Colon (tissue), 2 donors: ENCODE measurements at regions not wholly inside any gene's neighbourhood (a gene's known extent, or its start where the extent isn't known, plus 50 kb on each side); places are given as distances from the start of the nearest gene placed in this dataset.

ENCODE experiments used
- FAIRE-seq: peaks from 2 replicates; lab custom pipeline; 2012; peaks lifted over from hg19 to GRCh38; lab: Jason Lieb, UNC
- donor health status: control.
- donor health status: control.

GRCh38 chr3:73745526-73746191, 120.9 kb upstream of the PDZRN3 start:
- FAIRE-seq = no peak

DNA sequence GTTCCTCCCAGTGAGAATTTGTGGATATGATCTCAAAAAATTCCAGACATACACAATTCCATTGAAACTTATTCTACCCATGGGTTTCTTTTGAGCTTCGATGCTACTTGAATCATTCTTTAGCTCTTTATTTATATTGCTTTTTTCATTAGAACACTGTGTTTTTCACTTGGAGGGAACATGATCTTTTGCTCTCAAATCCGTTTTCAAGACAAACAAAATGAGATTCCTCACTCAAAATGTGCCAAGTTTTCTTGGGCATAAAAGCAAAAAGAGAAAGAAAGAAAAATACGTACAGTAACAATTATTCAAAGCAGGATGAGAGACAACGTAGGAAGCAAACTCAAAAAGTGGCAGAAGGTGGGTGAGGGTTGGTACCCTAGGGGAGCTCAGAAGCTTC, 118.8 kb upstream of the PDZRN3 start:
- no peak for FAIRE-seq

DNA sequence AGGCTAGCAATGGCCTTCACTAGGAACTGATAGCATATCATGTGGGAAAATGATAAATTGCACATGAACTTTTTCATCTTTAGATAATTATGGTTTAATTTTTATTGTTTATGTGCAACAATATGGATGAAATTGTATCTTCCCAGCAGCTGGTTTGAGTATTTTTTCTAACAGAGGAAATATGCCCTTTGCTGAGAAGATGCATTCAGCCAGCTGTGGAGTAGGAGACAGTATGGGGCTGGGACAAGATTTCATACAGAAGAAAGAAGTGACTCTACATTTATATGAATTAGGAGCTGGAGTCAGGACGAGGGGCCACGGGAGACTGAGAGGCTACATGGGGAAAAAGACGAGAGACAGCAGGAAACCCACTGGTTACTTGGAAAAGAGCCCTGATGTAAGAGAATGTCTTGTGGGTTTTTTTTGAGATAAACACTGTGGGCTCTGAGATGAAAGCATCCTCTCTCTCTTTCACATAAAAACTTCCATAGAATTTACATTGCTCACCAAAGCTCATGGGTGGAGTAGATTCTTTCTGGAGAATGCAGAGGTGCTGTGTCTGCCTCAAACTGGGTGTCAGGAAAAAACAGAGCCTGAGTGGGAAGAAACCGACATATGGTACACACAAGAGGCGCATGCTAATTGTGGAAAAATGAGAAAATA, 115.2 kb upstream of the PDZRN3 start:
- no peak for FAIRE-seq

- FAIRE-seq = no peak
Observed at GRCh38 chr3:73738711-73739110, 114.0 kb upstream of the PDZRN3 start.

DNA sequence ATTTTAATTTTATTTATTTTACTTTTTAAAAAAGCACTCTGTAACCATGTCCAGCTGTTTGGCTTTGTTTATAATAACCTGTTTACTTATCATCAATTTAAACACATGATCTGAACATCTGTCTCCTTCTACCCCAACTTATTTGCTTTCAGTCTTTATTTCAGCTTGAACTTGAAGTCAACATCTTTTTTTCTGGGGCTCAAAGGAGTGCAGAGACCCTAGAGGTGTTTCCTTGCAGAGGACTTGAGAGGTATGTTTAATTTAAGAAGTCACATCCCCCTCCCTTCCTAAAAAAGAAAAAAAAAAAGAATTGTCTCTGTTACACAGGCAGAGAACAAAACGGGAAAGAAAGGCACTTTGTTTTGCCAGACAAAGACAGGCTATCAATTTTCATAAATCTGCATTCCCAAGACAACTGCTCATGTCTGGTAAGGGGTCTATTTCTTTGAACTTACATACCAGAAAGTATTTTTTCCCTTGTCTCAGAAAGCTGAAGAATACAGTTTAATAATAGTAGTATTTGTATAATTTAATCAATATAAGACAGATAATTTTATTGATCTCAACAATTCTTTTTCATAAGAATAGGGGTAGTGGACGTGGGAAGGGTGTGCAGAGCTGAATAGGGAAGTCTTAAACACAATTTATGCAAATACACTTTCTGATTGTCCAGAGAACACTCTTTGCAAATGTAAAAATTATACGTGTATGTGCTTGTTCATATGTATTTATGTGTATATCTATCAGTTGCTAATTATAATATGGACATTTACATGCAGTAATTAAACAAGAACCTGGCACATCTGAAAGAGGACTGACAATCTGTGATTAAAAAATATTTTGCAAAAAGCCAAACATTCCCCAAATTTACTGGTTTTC, 109.7 kb upstream of the PDZRN3 start:
- FAIRE-seq = no peak

GRCh38 chr3:73733746-73734145, 109.0 kb upstream of the PDZRN3 start:
- FAIRE-seq = no peak

DNA sequence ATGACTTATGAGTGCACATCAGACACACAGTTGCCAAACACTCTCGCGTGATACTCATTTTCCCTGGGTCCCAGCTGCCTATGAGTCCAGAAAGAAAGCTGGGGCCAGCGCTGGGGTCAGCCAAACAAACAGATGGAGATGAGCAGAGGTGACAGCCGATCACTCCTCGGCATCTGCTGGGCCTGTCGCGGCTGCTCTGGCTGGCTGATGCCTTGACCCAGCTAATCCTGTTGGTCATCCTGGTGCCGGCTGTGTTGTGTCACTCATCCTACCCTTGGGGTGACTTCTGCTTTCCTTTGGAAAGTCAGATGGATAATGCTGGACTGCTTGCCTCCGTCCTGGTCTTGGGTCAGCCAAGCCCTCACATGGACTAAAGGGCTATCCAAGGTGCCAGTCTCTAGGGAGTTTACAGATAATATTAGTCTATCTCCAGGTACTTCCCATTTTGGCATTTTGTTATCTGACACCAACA, 105.3 kb upstream of the PDZRN3 start:
- FAIRE-seq = no peak

GRCh38 chr3:73727854-73728253, 103.1 kb upstream of the PDZRN3 start:
- no peak for FAIRE-seq

- FAIRE-seq = no peak
Observed at GRCh38 chr3:73727117-73727821, 102.5 kb upstream of the PDZRN3 start.

GRCh38 chr3:73723596-73723995, 98.9 kb upstream of the PDZRN3 start:
- FAIRE-seq = no peak

DNA sequence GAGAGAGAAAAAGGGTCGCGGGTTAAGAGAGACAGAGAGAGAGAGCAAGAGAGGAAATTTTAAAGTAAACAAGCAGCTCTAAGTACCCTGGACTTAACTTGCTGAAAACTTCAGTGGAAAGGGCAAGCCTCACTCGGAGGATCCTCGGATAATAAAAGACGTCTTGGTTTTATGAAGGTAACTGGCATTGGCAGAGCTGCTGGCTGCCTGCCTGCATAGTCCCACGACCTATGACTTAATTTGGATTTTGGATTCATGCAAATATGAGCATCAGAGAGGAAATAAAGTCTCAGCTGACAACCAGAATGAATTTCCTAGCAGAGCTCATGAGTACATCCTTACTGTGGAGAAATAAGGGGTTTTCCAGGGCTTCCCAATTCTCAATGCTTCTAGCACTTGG, 95.1 kb upstream of the PDZRN3 start:
- no peak for FAIRE-seq

DNA sequence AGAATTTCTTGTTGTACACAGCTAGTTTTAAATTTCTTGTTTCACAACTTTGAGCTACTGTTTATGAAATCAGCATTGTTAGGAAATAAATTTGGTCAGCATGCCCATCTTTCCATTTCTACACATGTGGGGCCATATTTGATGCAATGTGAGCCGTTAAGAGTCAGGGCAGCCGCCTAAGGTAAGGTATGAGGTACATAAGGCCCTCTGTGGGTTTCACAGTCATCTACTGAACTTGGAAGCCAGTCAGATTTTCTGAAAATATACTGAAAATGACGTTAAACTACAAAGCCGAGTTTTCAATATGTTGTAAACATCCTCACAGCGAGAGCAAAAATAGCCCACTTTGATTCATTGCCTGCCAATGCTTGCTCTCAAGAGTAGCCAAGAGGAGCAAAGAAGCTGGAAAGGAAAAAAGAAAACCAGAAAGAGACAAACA, 94.7 kb upstream of the PDZRN3 start:
- no peak for FAIRE-seq

DNA sequence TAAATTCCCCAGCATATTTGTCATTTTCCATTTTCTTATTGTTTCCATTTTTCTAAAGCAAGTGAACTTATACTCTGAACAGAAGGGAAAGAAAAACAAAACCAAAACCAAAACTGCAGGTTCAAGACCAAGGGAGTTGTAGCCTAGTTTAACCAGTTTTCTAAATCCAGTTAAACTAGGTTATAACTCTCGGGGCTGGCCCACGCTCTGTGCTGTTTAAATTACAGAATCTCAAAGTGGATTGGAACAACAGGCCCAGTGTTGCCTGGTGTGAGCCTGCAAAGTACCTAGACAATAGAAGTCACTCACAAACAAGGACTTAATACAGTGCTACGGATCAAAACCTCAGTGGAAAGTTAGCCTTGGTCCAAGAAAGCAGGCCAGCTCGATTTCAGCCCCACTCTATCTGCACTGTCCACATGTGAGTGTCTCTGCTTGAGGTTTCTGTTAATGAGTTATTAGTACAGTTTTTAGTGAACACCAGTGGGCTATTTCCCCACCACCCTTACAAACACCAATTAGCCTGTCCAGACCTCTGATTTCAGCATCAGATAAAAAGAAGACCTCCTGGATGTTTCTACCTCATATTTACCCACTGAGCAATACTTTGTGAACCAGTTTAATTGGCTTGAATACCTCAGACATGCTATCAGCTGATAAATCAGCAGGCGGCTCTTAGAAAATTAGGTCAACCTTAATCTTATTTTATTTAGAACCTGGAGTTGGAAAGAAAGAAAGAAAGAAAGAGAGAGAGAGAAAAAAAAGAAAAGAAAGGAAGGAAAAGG, 93.8 kb upstream of the PDZRN3 start:
- no peak for FAIRE-seq

DNA sequence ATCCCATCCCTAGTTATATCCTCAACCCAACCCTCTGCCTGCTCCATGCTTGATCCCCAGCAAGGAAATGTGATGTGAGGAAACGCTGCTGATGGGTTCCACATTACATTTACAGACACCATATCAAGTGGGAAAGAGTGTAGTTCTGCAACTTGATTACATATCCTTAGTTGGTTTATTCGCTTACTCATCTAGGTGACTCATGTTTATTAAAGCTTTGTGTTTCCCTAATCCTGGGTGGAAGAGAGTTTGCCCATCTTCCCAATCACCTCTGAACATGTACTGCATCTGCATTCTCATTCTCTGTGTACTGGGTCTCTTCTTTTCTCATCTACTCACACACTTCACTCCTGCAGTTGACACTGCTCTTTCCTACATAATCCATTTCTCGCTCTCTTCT, 91.7 kb upstream of the PDZRN3 start:
- FAIRE-seq = no peak

- no peak for FAIRE-seq
Observed at GRCh38 chr3:73710340-73710739, 85.6 kb upstream of the PDZRN3 start.

- FAIRE-seq = no peak
Observed at GRCh38 chr3:73709712-73710111, 85.0 kb upstream of the PDZRN3 start.

GRCh38 chr3:73708956-73709355, 84.2 kb upstream of the PDZRN3 start:
- FAIRE-seq = no peak

GRCh38 chr3:73707772-73708171, 83.0 kb upstream of the PDZRN3 start:
- no peak for FAIRE-seq

DNA sequence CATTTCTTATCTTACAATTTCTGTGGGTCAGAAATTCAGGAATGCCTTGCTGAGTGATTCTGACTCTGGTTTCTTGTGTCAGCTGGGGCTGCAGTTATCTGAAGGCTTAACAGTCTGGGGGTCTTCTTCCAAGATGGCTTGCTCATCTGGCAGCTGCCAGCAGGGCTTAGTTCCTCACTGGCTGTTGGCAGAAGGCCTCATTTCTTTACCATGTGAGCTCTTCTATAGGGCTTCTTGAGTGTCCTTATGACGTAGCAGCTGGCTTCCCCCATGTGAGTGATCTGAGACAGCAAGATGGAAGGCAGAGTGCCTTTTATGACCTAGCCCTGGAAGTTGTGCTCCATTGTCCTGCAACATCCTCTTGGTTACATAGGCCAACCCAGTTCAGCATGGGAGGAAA, 82.0 kb upstream of the PDZRN3 start:
- no peak for FAIRE-seq

DNA sequence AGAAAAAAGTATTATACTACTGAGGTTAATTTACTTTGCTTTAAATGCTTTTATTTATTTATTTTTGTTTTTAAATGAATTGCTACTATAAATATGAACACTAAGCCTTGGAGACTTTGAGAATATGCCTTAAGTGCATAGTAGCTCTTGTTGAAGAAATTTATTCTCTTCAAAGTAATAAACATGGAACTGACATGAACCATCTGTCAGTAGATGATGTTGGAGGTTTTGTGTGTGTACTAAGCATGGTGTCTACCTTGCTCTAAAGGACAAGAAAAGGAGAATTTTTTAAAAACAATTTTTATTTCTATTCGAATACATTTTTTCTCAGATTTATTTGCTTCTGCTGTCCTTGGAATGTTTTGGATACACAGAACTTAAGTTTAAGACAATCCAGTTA, 81.1 kb upstream of the PDZRN3 start:
- FAIRE-seq = no peak

GRCh38 chr3:73699327-73699726, 74.6 kb upstream of the PDZRN3 start:
- no peak for FAIRE-seq

DNA sequence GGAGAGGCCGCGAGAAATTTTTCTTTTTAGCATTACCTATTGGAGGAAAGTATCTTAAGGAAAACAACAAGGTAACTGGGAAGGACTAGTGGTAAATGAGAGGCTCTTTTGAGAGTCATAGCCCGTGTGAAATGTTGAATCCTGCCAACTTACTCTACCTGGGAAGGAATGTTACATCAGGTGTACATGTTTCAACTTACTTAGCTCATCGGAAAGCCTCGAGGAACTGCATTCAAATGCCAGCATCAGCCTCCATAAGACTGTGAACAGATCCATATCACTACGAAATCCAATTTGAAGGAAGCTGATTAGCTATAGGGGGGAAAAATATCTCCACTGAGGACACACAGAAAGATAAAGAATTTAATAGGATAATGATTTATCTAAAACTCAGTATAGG, 72.3 kb upstream of the PDZRN3 start:
- FAIRE-seq = no peak
